Retinal pigment epithelial cell (primary cell): ENCODE measurements at regions not wholly inside any gene's neighbourhood (a gene's known extent, or its start where the extent isn't known, plus 50 kb on each side); places are given as distances from the start of the nearest gene placed in this dataset.

Source experiments
- DNase-seq: peaks from one replicate; pipeline ENCODE4 v3.0.0-alpha.2; 2010; ENCODE audit warnings: low read depth
- H3K4me3 ChIP-seq: 2 replicates; pipeline ENCODE4 v1.5.1; 2011; ENCODE audit warnings: mild to moderate bottlenecking, low read length, control low read depth, moderate library complexity
- TF ChIP-seq, protein P1 (sequence below): conservative IDR thresholded peaks from 2 replicates; pipeline ENCODE4 v1.5.1; 2011; ENCODE audit warnings: low read depth, low read length, control low read depth, inconsistent platforms

DNA sequence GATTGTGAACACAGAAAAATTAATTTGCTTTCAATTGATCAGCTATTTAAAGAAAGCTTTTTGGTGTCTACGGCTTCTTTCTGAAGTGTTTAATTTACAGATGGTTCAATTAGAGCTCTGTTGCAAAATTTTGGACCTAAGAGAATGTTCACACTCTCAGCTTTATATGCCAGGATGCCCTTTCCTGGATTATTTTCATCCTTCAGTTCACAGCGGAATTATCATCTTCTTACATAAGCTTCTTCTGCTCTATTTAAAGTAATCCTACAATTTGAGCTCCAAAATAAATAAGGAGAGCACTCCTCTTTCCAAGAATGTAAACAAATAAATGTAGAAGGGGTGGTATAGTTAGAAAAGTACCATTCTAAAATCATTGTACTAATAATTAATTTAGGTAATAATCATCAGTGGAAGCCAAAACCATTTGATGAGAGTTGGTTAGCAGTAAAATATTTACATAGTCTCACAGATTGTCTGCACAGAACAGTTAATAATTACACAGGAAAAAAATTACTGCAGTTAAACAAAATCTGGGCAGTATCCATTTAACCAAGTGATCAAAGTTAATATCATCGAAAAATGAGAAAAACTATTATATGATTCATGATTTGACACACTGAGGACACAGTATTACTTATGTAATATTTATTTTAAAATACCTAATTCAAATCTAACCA lies 298.0 kb upstream of the TMEM229A start:
- DNase-seq: no peak
- no peak overlapping the region for H3K4me3 ChIP-seq
- TF ChIP-seq, protein P1, sequence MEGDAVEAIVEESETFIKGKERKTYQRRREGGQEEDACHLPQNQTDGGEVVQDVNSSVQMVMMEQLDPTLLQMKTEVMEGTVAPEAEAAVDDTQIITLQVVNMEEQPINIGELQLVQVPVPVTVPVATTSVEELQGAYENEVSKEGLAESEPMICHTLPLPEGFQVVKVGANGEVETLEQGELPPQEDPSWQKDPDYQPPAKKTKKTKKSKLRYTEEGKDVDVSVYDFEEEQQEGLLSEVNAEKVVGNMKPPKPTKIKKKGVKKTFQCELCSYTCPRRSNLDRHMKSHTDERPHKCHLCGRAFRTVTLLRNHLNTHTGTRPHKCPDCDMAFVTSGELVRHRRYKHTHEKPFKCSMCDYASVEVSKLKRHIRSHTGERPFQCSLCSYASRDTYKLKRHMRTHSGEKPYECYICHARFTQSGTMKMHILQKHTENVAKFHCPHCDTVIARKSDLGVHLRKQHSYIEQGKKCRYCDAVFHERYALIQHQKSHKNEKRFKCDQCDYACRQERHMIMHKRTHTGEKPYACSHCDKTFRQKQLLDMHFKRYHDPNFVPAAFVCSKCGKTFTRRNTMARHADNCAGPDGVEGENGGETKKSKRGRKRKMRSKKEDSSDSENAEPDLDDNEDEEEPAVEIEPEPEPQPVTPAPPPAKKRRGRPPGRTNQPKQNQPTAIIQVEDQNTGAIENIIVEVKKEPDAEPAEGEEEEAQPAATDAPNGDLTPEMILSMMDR: no peak

DNA sequence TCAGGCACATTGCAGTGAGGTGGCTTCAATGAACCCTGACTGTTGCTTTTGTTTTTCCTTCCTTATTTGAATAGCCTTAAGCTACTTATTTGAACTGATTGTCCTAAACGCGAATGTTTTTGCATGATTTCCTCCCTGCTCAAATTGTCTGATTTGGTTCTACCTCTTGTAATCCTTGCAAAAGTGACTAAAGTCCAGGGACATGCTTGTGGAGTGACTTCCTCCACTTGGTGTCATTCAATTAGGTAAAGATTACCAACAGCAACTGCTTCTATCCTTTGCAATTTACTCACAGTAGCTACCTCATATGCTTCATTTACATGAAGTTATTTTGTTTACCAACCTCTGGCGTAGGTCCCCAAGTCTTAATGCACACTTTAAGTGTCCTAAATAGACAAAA lies 295.9 kb upstream of the TMEM229A start:
- no peak for DNase-seq
- TF ChIP-seq, protein P1: no peak
- no peak overlapping the region for H3K4me3 ChIP-seq

DNA sequence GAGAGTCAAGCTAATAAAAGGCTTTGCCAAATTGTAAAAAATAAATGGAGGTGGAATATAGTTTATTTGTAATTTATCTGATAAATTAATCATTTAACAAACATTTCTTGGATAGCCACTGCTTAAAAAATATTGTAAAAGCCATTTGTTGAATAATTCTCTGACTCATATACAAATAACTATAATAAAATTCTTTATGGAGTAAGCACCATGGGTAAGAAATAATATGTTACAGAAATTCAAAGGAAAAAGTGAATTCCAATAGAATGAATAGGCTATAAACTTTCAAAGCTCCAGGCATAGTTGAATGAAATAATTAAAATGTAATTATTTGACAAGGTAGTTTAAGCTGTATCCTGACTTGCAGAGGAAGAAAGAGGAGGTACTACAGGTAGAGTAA lies 291.4 kb upstream of the TMEM229A start:
- H3K4me3 ChIP-seq: no peak overlapping the region
- DNase-seq: no peak
- TF ChIP-seq, protein P1: no peak

DNA sequence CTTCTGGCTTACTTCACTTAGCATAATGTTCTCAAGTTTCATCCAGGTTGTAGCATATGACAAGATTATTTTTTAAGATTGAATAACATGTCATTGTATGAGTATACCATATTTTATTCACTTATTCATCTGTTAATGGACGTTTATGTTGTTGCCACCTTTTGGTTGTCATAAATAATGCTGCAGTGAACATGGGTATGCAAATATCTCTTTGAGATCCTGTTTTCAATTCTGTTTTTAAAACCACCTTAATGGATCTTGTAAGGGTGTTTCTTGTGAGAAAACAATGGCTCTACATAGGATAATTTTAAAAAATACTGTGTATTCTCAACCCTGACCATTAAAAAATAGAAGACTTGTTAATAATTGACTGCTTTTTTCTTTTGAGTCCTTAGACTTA lies 290.7 kb upstream of the TMEM229A start:
- DNase-seq: no peak
- TF ChIP-seq, protein P1: no peak

DNA sequence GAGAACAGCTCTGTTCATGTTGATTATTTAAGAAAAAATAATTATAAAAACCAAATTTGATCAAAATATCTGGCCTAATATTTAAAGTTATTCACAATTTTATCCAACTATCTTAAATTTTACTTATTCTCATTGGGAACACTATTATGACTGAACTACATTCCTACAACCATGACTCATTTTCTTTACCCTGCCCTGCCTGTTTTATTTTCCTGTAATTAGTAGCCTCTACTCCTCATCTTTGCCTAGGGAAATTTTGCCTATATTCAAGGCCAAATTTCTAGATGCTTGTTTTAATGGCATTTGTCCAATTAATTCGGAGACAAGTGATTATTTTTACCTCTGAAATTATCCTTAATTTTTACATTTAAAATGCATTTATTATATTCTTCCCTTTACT lies 289.7 kb upstream of the TMEM229A start:
- no peak for DNase-seq
- TF ChIP-seq, protein P1: no peak
- no peak overlapping the region for H3K4me3 ChIP-seq

More for the DNA sequence above, 290.7 kb upstream of the TMEM229A start:
- no peak overlapping the region for H3K4me3 ChIP-seq

DNA sequence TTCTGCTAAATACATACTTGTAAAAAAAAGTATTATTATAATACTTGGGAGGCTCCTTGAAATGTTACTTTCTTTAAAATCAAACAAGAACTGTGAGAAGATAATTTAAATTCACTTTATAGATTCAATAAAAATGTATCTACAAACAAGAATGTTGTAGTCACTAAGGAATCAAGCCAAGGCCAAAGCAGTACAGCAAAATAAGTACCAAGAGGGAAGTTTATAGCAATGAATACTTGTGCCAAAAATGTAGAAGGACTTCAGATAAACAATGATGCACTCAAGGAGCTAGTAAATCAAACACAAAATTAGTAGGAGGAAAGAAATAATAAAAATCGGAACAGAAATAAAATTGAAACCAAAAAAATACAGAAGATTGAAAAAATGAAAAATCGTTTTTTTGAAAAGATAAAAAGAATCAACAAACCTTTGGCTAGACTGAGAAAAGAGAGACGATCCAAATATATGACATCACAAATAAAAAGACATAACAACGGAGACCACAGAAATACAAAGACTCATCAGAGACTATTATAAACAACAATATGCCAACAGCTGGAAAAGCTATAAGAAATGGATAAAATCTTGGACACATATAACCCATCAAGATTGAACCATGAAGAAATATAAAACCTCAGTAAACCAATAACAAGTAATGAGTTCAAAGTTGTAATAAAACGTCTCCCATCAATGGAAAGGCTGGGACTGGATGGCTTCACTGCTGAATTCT lies 286.0 kb upstream of the TMEM229A start:
- no peak overlapping the region for H3K4me3 ChIP-seq
- TF ChIP-seq, protein P1: no peak
- DNase-seq: no peak

DNA sequence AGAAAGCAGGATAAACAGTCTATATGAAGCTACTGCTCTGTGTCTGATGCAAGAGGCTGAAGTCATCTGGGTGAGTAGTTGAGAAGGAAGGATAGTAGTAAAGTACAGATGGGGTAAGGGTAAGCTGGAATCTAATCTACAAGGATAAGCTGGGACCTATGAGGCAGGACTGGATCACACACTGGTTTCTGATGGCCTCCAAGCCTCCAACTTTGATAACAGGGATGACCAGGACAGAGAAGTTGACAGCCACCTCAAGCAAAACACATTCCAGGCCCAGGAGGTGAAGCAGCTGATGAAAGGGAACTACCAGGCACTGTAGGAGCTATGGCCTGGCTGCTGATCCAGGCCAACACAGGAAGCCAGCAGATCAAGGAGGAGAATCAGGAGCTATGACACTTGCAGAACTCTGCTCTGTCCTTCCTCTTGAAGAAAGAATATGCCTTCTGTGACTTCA lies 278.1 kb upstream of the TMEM229A start:
- TF ChIP-seq, protein P1: no peak
- no peak for DNase-seq
- H3K4me3 ChIP-seq: no peak overlapping the region
